IMR-90 (cell line): ENCODE measurements at regions not wholly inside any gene's neighbourhood (a gene's known extent, or its start where the extent isn't known, plus 50 kb on each side); places are given as distances from the start of the nearest gene placed in this dataset.

Experiments used
- BHLHE40 ChIP-seq: fragments of 150-350 bp; IDR thresholded peaks from 2 replicates; pipeline ENCODE4 v1.6.1; 2016; ENCODE audit warnings: mild to moderate bottlenecking, low read depth, low read length
- CEBPB ChIP-seq: IDR thresholded peaks from 2 replicates; pipeline ENCODE4 v1.6.1; 2012; ENCODE audit warnings: low read depth, low read length, improper control_type of control experiment
- CHD1 ChIP-seq: IDR thresholded peaks from 2 replicates; pipeline ENCODE4 v1.6.1; 2012; ENCODE audit warnings: low read depth, low read length, improper control_type of control experiment
- FOS ChIP-seq: fragments of 150-350 bp; IDR thresholded peaks from 2 replicates; pipeline ENCODE4 v1.6.1; 2016; ENCODE audit warnings: low read depth, low read length
- MAFK ChIP-seq: IDR thresholded peaks from 2 replicates; pipeline ENCODE4 v1.6.1; 2012; ENCODE audit warnings: low read depth, low read length, improper control_type of control experiment
- MAZ ChIP-seq: IDR thresholded peaks from 2 replicates; pipeline ENCODE4 v1.6.1; 2012; ENCODE audit warnings: low read depth, mild to moderate bottlenecking, low read length, improper control_type of control experiment, moderate library complexity, borderline replicate concordance
- MXI1 ChIP-seq: IDR thresholded peaks from 2 replicates; pipeline ENCODE4 v1.6.1; 2012; ENCODE audit warnings: low read depth, mild to moderate bottlenecking, low read length, moderate library complexity, borderline replicate concordance
- POLR2A ChIP-seq: IDR thresholded peaks from 2 replicates; pipeline ENCODE4 v1.6.1; 2012; ENCODE audit warnings: mild to moderate bottlenecking, low read depth, low read length
- RCOR1 ChIP-seq: IDR thresholded peaks from 2 replicates; pipeline ENCODE4 v1.6.1; 2012; ENCODE audit warnings: mild to moderate bottlenecking, low read length, improper control_type of control experiment; ENCODE audit not compliant: insufficient replicate concordance
- RFX5 ChIP-seq: IDR thresholded peaks from 2 replicates; pipeline ENCODE4 v1.8.0; 2012; ENCODE audit warnings: low read depth, mild to moderate bottlenecking, low read length, moderate library complexity
- SMC3 ChIP-seq: fragments of 150-350 bp; IDR thresholded peaks from 2 replicates; pipeline ENCODE4 v1.6.1; 2016; ENCODE audit warnings: low read depth, mild to moderate bottlenecking, antibody characterized with exemption, low read length, moderate library complexity
- TF ChIP-seq, protein P1 (sequence below): conservative IDR thresholded peaks from 2 replicates; pipeline ENCODE4 v1.5.1; 2012; ENCODE audit warnings: mild to moderate bottlenecking, low read depth, low read length, improper control_type of control experiment
- TF ChIP-seq, protein P2 (sequence below): fragments of 150-350 bp; IDR thresholded peaks from 2 replicates; pipeline ENCODE4 v1.6.1; 2016; ENCODE audit warnings: low read depth, mild to moderate bottlenecking, low read length, moderate library complexity, borderline replicate concordance
- TF ChIP-seq, protein P3 (sequence below): fragments of 150-350 bp; IDR thresholded peaks from 2 replicates; pipeline ENCODE4 v1.6.1; 2017; ENCODE audit warnings: mild to moderate bottlenecking, antibody characterized with exemption, low read length, low read depth

- TF ChIP-seq, protein P1, sequence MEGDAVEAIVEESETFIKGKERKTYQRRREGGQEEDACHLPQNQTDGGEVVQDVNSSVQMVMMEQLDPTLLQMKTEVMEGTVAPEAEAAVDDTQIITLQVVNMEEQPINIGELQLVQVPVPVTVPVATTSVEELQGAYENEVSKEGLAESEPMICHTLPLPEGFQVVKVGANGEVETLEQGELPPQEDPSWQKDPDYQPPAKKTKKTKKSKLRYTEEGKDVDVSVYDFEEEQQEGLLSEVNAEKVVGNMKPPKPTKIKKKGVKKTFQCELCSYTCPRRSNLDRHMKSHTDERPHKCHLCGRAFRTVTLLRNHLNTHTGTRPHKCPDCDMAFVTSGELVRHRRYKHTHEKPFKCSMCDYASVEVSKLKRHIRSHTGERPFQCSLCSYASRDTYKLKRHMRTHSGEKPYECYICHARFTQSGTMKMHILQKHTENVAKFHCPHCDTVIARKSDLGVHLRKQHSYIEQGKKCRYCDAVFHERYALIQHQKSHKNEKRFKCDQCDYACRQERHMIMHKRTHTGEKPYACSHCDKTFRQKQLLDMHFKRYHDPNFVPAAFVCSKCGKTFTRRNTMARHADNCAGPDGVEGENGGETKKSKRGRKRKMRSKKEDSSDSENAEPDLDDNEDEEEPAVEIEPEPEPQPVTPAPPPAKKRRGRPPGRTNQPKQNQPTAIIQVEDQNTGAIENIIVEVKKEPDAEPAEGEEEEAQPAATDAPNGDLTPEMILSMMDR = no peak
- no peak for TF ChIP-seq MAFK
- no peak for TF ChIP-seq BHLHE40
- no peak for TF ChIP-seq POLR2A
- no peak for TF ChIP-seq FOS
- TF ChIP-seq RCOR1 = no peak
- no peak for TF ChIP-seq MXI1
- no peak for TF ChIP-seq SMC3
- TF ChIP-seq, protein P2, sequence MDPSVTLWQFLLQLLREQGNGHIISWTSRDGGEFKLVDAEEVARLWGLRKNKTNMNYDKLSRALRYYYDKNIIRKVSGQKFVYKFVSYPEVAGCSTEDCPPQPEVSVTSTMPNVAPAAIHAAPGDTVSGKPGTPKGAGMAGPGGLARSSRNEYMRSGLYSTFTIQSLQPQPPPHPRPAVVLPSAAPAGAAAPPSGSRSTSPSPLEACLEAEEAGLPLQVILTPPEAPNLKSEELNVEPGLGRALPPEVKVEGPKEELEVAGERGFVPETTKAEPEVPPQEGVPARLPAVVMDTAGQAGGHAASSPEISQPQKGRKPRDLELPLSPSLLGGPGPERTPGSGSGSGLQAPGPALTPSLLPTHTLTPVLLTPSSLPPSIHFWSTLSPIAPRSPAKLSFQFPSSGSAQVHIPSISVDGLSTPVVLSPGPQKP = no peak
- no peak for TF ChIP-seq CHD1
- TF ChIP-seq CEBPB = no peak
- TF ChIP-seq MAZ = no peak
- TF ChIP-seq, protein P3, sequence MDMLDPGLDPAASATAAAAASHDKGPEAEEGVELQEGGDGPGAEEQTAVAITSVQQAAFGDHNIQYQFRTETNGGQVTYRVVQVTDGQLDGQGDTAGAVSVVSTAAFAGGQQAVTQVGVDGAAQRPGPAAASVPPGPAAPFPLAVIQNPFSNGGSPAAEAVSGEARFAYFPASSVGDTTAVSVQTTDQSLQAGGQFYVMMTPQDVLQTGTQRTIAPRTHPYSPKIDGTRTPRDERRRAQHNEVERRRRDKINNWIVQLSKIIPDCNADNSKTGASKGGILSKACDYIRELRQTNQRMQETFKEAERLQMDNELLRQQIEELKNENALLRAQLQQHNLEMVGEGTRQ = no peak
- TF ChIP-seq RFX5 = no peak
Measured at GRCh38 chr13:96904232-96904631, 90.0 kb downstream of the OXGR1 start.
